Posterior vena cava (tissue), 2 donors: ENCODE measurements at regions not wholly inside any gene's neighbourhood (a gene's known extent, or its start where the extent isn't known, plus 50 kb on each side); places are given as distances from the start of the nearest gene placed in this dataset.

Experiments
- DNase-seq: peaks from one replicate; pipeline ENCODE4 v3.0.0-alpha.2; 2020; ENCODE audit warnings: low spot score
- intact Hi-C, 2 donors: fragments of 100-400 bp; cut with DNase I; formaldehyde crosslinking; loops; one replicate each; pipeline versions ENCODE4 v1.14.1 to v1.14.2; 2022 to 2023
- donor health status: DM: yes; HTN: yes; CAD: no.
- donor health status: DM: yes; HTN: yes; CAD: no.

DNA sequence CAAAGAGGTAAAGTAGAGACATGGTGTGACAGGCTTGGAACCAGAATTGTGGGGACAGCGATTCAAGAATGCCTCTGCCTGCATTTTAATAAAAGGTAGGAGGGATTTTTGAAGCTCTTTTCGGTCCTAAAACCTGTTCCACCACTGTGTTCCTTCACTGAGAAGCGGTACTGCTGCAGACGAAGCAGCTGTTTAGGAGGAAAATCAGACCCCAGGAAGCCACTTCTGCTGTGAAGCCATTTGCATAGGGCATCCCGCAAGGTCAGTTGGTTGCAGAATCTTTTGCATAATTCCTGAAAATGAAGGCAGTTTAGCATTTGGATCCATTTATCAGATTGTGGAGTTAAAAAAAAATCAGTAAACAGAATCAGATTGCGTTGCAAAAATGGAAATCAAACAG lies 183.3 kb upstream of the PRKCQ start:
- intact Hi-C loops = no loop called here

DNA sequence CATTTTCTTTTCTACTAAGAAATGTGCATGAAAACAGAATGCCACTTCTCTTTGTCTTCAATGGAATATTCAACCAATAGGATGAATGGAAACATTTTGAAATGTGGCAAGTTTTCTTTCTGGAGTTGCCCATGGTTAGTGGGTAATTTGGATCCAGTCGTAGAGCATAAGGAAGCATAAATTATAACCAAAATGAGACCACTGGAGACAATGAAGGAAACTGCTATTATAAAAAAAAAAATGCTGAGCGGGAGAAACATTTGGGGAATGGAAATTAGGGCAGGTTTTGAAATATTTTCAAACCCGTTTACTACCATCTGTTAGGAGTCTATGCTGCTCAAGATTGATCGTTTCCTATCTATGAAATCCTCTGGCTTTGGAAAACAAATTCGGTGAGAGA lies 182.9 kb upstream of the PRKCQ start:
- DNase-seq = no peak
- intact Hi-C loops = no loop called here

More for the DNA sequence above, 183.3 kb upstream of the PRKCQ start:
- no peak for DNase-seq

DNA sequence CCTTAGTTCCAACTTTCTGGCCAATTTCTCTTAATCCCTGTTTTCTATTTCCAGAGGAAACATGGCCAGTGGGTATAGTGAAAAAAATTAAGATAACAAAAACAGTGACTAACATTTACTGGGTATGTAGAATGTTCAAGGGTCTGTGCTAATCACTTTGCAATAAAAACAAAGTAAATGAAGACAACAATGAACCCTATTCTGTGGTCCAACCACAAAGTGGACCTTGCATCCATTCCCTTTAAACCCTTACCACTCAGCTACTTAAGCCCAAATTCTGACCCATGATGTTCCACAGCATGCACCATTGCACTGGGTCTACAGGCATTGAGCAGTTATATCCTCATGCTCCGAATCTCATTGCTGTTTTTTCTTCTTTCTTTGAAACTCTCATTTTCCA lies 179.9 kb upstream of the PRKCQ start:
- no peak for DNase-seq
- intact Hi-C loops = no loop called here

DNA sequence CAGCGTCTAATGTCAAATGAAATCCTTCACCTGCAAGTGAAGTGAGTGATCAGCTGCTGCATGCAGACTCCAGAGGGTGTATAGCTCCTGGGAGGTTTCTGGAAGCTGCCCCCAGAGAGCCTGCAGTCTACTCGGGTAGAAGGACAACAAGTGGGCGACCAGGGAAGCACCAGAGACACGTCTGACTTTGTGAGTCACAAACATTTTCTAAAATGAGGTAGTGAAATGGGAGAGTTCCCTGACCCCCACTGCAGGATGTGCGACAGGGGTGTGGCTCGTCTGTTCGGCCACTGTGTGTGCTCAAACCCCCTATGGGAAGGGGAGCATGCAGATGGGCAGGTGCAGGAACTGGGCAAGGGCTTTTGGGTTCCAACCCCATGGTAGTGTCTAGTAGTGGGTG lies 177.1 kb upstream of the PRKCQ start:
- DNase-seq = no peak
- intact Hi-C loops = no loop called here

DNA sequence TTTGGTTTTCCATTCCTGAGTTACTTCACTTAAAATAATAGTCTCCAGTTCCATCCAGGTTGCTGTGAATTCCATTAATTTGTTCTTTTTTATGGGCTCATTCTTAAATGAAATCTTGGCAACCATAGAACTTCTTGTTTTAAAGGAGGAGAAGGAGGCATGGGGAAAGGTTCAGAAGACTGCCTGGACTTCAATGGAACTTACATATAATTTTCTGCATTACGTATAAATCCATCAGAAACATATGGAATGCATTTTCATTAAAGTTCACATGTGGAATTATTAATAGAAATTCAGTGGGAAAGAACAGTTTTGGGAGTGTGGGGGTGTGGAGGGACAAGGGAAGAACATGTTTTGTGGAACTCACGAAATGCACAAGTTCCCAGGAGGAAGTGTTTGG lies 176.6 kb upstream of the PRKCQ start:
- no peak for DNase-seq
- intact Hi-C loops = no loop called here

DNA sequence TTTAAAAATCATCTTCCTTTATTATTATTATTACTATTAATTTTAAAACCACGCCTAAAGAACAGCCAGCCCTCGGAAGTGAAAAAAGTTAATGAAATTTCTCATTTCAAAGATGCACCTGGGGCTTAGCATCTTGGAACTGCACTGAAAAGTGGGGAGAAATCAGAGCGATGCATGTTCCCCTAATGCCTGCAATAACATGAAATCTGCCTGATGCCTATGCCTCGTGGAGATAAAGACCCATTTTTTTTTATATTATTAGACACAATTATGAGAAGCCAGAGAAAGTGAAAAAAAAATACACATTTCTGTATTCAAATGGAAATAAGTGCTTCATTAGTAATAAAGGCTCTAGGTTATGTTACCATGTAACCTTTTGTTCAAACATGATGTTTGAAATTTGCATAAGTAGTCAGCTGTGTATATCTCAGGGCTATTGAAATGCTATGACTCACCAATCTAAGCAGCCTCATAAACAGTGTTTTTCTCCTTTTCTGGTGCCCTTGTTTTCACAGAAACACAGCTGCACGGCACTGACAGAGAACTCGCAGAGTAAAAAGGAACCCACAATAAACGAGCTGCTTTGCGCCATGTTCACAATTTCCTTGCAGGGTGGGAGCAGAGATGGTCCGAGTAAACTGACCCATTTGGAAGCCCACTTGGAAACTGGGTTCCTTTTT lies 175.8 kb upstream of the PRKCQ start:
- intact Hi-C loops = no loop called here
- DNase-seq = no peak

DNA sequence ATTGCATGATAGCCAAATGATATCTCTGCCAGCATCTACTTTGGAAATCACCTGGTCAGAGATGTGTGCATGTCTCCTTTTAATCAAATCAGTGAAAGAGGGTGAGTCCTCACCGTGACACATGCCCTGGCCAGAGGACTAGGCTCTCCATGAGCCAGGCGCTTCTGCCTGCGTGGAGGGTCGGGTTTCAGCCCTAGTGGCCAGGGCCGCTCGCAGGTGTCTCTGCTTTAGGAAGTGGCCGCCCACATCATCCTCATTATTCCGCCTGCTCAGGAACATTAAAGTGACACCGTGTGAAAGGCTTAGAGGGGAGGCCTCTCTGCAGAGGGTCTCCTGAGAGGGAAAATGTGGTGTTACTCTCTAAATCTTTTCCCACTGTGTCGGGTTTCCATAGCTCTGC lies 173.6 kb upstream of the PRKCQ start:
- no peak for DNase-seq
- intact Hi-C loops = no loop called here

DNA sequence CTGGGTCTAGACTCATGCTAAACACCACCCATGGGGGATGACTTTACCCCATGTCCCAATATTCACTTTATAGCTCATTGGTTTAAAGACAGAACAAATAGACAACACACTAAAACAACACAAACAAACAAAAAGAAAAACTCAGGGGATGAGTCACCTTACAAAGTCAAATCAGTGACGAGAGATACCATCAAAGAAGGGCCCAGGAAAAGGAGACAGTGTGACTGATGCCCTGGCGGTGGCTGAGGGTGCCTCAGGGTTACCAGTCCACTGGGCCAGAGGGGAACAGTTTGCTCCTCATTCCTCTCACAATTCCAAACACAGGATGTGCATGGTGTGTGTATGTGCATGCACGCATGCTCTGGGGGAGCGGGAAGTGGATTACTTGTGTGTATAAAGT lies 171.3 kb upstream of the PRKCQ start:
- intact Hi-C loops = no loop called here
- no peak for DNase-seq

DNA sequence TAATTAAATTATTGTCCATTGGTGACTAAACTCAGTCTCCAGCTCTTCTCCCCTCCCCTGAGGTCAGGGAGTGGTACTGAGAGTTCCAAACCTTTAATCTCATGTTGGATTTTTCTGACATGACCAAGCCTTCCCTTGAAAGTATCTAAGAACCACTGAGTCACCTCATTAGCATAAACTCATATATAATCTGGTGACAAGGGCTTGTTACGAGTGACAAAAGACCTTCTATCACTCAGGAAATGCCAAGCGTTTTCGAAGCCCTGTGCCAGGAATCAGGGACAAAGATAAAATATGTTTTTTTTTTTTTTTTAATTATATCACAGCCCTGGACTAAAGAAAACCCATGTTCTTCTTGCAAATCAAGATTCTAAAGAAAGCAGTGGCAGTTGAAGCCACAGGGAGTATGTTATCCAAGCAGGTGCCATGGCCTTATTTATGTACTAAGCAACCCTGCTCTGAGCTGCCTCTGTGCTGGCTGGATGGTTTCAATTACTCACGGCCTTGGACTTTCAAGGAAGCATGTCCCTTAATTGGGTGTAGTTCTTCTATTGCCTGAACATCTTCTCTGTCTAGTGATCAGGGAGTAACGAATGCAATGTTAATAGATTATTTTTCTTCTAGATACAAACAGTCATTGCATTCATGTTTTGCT lies 169.0 kb upstream of the PRKCQ start:
- intact Hi-C loops = no loop called here
- DNase-seq = no peak

DNA sequence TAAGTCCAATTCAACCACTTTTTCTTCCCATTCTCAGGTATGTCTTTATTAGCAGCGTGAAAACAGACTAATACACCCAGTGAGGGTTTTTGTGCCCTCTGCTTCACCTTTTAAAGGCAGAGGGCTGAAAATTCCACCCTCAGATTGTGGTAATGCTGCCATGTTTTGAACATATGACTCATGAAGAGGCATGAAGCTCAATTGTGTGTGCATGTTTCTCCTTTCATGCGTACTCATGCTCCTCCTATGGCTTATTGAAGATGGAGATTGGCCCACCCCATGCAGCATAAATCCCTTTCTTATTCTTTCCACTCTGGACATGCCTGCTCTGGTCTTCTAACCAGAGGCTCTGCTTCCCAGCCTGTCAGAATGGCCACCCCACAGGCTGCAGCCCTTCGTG lies 168.0 kb upstream of the PRKCQ start:
- DNase-seq = no peak
- intact Hi-C loops = no loop called here

DNA sequence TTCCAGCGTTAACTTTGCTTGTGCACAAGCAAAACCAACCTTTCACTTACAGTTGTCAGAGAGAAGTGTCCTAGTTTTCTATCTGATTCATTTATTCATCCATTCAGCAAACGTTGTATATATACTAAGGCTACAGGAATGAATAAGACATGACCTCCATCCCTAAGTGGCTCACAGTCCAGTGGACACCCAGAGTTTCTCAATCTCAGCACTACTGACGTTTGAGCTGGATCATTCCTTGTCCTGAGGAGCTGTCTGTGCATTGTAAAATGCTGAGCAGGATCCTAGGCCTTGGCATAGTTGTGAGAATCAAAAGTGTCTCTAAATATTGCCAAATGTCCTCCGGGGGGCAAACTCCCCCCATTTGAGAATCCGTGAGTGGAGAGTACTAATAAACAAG lies 166.7 kb upstream of the PRKCQ start:
- intact Hi-C loops = no loop called here
- DNase-seq = no peak

DNA sequence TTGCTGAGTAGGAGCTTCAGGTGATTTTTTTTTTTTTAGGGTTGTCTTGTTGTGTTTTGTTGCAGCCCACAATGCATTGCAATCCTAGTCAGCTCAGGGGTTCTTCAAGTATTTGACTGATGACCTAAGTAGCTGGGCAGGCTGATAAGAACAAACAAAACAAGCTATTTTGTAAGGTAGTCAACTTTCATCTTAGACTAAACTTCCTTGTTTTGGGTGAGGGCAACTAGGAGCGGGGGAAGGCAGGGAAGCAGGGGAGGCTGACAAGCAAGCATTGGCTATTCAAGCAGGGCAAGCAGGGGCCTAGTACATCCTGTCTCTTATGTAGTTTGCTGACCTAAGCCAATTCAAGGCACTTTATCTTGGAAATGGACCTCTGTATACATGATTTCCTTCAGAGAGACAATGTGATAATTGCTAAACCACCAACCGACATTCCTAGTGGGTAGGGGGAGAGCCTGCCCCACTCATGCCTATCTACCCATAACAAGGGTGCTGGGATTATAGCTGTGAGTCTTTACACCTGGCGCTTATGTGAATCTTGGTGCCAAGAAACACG lies 163.3 kb upstream of the PRKCQ start:
- DNase-seq = no peak
- intact Hi-C loops = no loop called here

DNA sequence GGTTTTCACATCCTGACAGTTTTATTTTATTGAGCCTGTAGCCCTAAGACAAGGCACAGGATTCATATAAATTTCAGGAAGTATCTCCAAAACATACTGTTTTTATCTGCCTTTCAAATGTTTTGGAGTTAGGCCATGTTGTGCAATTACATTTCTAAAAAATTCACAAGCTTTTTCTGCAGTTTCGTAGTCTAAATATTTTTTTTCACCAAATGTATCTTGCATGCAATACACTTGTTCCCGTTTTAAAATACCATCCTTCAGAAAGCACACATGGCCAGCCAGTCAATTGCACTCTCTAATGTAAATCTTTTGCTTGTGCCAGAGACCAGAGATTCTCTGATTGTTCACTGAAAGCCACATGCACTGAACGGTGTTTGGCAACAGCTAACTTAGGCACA lies 161.5 kb upstream of the PRKCQ start:
- no peak for DNase-seq
- intact Hi-C loops = no loop called here

DNA sequence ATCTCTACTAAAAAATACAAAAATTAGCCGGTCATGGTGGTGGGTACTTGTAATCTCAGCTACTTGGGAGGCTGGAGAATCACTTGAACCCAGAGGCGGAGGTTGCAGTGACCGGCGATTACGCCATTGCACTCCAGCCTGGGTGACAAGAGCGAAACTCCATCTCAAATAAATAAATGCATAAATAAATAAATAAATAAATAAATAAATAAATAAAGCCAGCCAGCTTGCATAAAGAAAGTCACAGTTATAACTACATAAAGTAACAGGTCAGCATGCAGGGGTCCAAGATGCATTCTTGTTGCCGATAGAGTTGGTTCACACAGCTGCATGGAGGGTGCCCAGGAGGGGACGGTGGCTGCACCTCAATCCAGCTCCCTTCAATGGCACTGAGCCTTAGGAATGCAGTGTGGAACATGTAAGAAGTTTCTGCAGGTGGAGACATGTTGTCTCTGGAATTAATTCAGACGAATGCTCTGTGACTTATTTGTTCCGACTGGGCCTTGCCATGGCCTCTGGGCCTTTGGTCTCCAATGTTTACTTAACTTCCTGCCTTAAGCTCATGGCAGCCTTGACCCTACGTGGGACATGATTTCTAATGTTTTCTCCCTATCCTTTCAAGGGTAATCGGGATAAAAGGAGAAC lies 159.6 kb upstream of the PRKCQ start:
- peak; percentile 62 for DNase-seq

DNA sequence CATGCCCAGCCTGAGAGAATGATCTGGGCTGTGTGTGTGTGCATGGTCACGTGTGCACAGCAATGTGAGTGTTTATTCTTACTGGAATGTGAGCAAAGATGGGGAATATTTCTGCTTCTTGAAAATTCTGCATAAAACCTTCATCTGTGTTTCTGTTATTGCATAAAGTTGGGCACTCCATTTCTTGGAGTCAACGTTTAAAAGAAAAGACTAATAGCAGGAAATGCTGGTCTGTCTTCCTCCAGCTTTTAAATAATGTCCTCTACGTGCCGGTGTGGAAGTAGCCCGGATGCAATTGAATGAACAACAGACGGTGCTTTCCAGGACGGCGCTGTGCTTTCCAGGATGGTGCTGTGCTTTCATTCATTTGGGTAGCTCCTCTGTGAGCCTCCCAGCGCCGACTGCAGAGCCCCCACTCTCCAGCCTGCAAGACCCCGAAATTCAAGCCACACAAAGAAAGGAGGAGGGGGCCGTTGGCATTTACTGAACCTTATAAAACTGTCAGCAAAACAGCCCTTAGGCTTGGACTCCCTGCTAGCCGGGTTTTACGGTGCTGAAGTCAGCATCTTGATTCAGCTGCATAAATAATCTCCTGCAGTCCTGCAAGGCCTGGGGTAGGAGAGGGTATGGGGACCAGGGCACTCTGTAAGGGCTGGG lies 158.2 kb upstream of the PRKCQ start:
- DNase-seq = peak; percentile 71

More for the DNA sequence above, 159.6 kb upstream of the PRKCQ start:
- intact Hi-C loops = loop anchor here in 1 of 2 donors (5.0 kb wide), 1 partner anchor 742 kb away; no protein-coding TSS in a partner anchor

DNA sequence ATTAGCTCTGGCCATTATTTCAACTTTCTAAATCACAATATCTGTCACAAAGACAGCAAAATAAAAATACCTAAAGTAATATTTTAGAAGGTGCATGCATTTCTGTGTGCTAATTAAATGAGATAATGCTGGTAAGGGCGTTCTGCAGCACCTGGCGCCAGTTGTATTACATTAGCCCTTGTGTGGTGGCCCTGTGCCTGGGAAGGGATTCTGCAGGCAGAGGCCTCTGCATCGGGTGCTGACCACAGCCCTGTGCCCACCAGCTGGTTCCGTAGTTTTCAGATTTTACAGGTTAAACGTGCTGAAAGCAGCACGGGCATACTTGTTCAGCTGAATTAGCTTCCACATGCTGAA lies 157.7 kb upstream of the PRKCQ start:
- intact Hi-C loops = loop anchor here in 1 of 2 donors (5.0 kb wide), 1 partner anchor 740 kb away; no protein-coding TSS in a partner anchor
- DNase-seq = peak; percentile 34

More for the DNA sequence above, 158.2 kb upstream of the PRKCQ start:
- intact Hi-C loops = loop anchor here in 1 of 2 donors (5.0 kb wide), 1 partner anchor 741 kb away; no protein-coding TSS in a partner anchor

DNA sequence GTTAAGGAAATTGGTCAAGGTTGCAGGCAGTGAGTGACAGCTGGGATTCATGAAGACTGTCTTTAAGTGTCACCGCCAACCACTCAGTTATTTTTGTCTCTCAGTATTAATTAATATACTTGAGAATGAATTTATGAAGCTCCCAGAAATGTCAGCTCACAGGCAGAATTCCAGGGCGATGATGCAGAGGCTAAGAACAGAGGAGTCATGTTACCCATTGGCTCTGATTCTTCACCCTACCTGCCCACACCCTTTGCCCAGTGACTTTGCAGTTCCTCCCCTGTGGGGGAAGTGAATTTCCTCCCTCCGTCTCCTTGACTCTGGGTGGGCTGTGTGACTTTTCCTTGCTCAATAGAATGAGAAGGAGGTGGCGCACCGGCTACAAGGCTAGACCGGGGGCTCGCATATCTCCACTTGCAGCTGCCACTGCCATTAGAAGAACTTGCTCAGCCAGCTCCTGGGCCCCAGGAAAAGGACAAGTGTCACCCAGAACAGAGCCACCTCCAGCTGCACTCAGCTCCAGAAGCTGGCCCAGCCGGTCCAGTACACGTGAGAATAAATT lies 157.1 kb upstream of the PRKCQ start:
- DNase-seq = peak; percentile 42
- intact Hi-C loops = loop anchor here in 1 of 2 donors (5.0 kb wide), 1 partner anchor 740 kb away; no protein-coding TSS in a partner anchor

DNA sequence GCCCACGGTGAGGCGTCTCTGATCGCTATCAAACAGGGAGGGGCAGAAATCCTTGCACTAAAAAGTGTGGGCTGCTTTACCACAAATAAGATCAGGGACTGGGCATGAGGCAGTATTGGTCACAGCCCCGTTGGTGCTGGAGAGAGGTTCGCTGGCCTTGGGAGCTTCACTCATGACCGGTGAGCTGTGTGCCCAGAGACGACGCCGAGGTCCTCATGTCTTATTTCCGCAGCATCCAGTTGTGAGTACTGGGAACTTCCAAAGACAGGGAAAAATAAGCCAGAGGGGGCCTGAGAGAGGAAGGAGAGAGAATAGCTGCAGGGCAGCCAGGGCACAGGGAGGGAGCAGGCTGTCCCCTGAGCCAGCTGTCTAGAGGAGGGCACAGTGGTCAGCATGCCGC lies 154.2 kb upstream of the PRKCQ start:
- DNase-seq = peak; percentile 62
- intact Hi-C loops = no loop called here

DNA sequence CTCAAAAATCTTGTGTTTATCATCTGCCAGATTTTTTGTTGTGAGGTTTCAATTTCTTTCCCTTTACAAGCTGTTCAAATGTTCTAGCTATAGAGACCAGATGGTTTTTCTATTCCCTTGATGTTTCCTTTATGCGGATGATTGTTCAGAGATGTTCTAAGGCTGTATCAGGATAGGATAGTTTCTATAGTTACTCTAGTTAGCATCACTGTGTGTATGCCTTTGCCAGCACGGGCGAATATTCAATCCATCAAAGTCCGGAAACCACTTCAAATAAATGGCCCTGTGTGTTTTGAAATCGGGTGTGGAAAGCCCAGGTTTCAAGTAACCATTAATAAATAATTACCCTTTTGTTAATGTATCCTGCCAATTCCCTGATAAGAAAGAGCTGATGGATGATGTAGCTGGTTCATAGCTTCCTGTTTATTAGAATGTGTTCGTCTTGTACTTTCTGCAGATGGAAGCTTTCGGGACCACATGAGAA lies 149.8 kb upstream of the PRKCQ start:
- no peak for DNase-seq
- intact Hi-C loops = loop anchor here in 1 of 2 donors (10.0 kb wide), 1 partner anchor 225 kb away; no protein-coding TSS in a partner anchor
